HG03097 (cell line): ENCODE measurements at regions not wholly inside any gene's neighbourhood (a gene's known extent, or its start where the extent isn't known, plus 50 kb on each side); places are given as distances from the start of the nearest gene placed in this dataset.
"Not testable (repeated sequence)": the region's sequence is repeated elsewhere in the genome, so short reads cannot be mapped to it uniquely, and the experiment has no call there.

Experiments used
- ATAC-seq: cut with Tn5 transposase; IDR thresholded peaks from one replicate; pipeline ENCODE4 v1.9.1; 2021; ENCODE audit not compliant: unreplicated experiment, low FRiP score

- ATAC-seq = no peak
Observed at GRCh38 chr3:177894081-177894728, 642.0 kb upstream of the KCNMB2 start.

DNA sequence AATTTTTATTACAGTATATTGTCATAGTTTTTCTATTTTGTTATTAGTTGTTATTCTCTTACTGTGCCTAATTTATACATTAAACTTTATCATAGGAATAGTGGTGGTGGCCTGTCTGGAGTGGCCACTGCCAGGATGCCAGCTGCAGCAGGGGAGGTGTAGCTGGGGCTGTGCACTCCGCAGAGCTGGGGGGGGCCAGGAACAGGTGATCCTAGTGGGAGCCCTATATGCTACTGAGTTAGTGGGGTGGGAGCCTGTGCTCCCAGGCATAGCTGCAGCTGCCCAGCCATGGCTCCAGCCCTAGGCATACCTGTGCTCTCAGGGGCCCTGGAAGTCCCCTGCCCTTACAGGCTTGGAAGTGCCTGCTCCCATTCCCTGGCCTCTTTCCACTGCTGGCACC is 638.1 kb upstream of the KCNMB2 start:
- ATAC-seq = no peak

- ATAC-seq = no peak
Observed at GRCh38 chr3:177899275-177900067, 636.8 kb upstream of the KCNMB2 start.

GRCh38 chr3:177902876-177903275 is 633.4 kb upstream of the KCNMB2 start:
- ATAC-seq = no peak

- no peak for ATAC-seq
Observed at GRCh38 chr3:177904621-177905020, 631.6 kb upstream of the KCNMB2 start.

DNA sequence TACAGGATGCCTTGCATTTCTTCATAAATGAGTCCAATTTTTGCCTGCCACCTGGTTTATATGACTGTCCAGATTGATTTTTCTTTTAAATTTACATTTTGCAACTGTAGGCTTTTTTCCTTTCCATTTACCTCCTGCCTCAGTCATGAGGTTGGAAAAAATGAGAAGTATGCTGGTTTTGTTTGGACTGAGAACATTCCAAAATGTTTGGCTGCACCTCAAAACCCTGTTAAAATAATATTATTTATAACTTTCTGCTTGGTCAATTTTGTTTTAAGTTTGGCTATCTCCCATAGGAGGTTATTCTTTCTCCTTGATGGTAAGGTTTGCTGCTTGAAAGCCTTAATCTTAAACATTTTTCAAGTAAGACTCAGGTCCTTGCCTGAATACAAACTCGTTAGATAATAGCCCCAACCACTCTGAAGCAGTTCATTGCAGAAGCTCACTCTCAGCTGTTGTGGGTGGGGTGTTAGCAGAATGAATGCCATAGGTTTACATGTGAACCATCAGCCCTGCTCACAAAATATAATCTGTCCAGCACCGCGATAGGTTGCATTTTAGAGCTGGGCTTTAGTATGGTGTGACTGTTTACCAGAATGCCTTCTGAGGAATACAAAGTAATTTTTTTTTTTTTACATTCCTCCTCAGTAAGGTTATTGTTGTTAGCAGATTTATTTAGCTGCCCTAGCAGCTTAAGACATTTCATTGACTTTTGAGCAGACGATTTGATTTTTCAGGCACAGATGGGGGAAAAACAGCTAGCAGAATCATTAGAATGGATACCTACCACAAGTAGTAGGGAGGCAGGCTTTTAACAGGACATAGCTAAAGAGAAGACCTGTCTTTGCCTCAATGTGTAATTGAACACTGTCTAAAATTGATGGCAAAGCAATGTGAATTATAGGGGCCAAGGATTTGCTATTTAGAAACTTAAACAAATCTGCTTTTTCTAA is 630.8 kb upstream of the KCNMB2 start:
- ATAC-seq = no peak

DNA sequence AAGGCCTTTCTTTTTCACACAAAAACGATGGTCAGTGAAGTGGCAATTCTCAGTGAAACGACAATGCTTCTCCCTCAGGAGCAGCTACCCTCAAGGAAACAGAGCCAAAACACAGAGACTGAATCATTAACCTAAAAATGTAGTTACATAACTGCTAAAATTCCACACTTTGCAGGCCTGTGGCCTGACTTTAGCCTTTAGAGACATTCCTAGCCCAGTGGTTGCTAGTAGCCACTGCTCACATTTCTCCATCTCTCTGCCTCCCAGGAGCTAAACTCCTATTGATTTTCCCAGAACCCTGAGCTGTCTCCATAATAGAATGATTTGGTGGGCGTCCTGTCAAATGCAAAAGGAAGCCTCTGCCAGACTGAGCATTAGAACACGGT is 630.1 kb upstream of the KCNMB2 start:
- no peak for ATAC-seq

DNA sequence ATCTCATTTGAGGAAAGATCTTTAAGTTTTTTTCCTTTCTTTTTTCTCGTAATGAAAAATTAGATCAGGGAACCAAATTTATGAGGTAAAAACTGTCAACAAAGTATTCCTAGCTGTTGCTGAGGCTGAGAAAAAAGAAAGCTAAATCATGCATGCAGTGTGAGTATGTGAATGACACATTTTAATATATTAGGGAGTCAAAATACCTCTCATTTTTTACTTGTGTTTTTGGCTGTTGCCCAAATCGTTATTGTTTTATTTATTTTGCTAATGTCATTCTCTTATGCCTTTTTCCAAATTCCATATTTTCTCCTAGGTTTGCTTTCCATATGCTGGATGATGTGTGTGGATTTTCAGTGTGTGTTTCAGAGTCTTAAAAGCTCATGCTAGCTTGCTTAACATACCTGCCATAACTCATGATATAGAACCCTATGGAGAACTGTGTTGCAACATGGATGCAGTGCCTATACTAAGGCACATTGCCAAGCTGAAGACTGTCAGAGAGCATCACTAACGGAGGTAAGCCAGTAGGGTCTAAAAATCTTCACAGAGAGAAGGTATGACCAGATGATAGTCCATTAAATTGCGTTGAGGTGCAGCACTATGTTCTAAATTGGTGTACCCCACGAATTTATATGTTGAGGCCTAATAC is 629.5 kb upstream of the KCNMB2 start:
- no peak for ATAC-seq

DNA sequence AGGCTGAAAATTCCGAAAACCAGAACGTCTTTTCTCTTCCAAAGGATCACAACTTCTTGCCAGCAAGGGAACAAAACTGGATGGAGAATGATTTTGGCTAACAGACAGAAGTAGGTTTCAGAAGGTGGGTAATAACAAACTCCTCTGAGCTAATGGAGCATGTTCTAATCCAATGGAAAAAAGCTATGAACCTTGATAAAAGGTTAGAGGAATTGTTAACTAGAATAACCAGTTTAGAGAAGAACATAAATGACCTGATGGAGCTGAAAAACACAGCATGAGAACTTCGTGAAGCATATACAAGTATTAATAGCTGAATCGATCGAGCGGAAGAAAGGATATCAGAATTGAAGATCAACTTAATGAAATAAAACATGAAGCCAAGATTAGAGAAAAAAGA is 626.7 kb upstream of the KCNMB2 start:
- not testable (repeated sequence) for ATAC-seq

DNA sequence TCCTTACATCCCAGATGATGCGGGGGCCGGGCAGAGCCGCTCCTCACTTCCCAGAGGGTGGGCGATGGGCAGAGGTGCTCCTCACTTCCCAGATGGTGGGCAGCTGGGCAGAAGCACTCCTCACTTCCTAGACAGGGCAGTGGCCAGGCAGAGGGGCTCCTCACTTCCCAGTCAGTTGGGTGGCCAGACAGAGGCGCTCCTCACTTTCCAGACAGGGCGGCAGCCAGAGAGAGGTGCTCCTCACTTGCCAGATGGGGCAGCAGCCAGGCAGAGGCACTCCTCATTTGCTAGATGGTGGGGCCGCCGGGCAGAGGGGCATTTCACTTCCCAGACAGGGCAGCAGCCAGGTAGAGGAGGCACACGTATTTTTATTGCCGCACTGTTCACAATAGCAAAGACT is 622.0 kb upstream of the KCNMB2 start:
- no peak for ATAC-seq

DNA sequence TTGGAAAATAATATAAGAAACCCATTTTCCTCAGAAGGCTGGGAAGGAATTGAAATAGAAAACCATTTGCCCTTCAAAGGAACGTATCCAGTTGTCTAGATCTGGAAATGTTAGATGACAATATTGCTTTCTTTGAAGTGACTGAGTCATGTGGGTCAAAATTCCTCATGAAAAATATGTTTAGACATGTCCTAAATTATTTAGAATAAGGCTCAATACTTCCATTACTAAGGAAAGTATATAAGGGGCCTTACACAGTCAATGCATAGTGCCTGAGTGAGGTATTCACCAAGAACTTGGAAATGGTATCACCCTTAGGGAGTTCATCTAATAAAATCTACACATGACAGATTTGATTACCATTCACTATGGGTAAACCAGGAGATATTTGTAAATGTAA is 619.8 kb upstream of the KCNMB2 start:
- no peak for ATAC-seq

DNA sequence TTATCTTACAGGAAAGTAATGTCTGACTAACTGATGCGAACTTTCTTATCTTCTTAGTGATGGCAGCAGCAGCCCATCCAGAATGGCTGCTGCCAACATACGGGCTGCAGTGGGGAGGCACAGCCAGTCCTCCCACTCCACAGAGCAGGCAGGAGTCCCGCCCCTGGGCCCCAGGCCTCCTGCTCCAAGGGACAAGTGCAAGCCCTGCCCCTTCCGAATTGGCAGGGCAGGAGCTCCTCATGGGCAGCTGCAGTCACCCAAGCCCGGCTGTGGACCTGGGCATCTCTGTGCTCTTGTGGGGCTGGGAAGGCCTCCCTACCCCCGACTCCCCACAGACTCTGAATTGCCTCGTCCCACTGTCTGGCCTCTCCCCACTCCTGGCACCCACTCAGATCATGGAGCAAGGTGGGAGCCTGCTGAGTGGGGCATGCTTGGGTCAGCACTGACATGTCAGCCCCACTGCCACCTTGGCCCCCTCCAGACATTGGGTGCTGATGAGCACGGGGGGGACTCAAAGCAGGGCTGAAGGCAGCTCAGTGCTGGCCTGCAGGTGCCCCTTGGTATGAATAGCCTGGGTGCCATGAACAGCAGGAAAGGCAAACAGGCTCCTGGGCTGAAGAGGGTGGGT is 618.9 kb upstream of the KCNMB2 start:
- no peak for ATAC-seq

- ATAC-seq = no peak
Observed at GRCh38 chr3:177921153-177921552, 615.1 kb upstream of the KCNMB2 start.

DNA sequence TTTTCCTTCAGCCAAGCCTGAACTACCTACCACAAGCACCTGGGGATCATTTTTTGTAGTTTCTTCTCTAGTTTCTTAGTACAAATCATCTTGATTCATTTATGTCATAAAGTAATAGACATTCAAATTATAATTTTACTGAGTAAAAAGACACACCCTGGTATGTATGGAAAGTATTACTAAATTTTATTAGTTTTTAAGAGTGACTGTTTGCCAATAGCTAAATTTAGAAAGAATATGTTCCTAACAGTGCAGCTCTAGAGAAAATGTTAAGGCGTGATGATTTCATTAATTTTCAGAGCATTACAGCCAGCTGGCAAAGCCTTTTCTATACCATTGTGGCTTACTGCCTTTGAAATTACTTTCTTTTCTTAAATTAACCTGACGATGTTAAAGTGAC is 612.0 kb upstream of the KCNMB2 start:
- ATAC-seq = no peak

DNA sequence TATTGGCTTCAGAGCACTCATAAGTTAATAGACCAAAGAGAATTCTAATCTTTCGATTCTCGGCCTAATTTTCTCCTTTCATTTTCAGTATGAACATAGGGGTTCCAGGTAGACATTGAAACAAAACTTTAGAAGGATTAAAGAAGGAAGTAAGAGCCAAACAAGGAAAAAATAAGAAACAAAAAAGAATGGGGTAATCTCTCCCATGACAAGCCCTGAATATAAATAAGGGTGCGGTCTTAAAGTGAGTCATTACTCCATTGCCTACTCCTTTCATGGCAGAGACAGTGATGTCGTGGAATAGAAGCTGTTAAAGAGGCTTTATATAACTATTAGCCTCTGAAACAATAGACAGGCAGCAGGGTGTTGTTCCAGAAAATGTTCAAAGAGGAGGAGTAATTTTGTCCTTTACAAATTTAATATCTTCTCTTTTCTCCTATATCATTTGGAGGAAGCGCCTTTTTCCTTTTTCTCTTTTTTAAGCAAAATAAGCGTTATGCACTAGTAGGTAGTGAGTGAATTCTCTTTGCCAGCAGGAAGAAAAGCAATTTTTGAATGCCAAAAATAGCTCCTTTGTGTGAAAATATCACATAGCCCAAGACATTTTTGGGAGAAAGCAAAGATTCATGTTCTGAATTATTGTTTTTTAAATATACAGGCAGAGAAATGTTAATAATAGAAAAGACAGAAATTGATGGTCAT is 607.9 kb upstream of the KCNMB2 start:
- ATAC-seq = peak; percentile 88

DNA sequence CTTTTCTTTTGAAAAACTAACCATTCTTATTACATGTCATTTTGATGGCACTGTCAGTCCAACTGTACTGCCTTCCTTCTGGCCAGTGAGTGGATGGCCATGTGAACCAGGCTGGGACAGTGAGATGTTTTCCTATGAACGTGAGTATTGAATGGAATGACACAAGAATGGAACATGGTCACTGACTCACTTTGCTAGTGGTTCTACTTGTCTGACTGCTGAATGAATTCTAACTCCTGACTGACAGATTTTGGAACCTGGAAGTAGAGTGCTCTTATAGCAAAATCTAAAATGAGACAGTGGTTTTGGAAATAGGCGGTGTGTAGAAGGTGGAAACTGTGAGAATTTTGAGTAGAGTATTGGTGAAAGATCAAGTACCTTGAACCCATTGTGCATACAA is 606.9 kb upstream of the KCNMB2 start:
- ATAC-seq = no peak

GRCh38 chr3:177930771-177931170 is 605.5 kb upstream of the KCNMB2 start:
- ATAC-seq = no peak

DNA sequence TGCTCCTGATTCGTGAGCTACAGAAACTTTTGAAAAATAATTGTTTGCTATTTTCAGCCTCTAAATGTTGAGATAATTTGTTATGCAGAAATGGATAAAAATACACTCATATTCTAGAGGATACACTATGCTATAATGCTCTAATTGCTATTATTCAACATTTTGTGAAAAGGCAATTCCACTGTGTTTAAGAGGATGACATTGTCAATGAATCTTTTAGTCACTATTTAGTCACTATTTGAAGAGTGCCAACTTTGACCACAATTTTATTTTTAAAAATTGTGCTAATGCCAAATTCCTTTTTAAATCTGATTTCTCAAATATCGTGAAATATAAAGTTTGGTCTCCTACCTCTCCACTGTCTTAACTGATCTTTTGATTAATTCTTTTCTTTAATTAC is 604.9 kb upstream of the KCNMB2 start:
- ATAC-seq = no peak

- no peak for ATAC-seq
Observed at GRCh38 chr3:177932346-177932745, 603.9 kb upstream of the KCNMB2 start.
